ENCODE measurements at regions not wholly inside any gene's neighbourhood (a gene's known extent, or its start where the extent isn't known, plus 50 kb on each side); places are given as distances from the start of the nearest gene placed in this dataset.
A peak's percentile ranks its signal among the peaks of the same experiment; 100 is the strongest.
"Not testable (repeated sequence)": the region's sequence is repeated elsewhere in the genome, so short reads cannot be mapped to it uniquely, and the experiment has no call there.

DNA sequence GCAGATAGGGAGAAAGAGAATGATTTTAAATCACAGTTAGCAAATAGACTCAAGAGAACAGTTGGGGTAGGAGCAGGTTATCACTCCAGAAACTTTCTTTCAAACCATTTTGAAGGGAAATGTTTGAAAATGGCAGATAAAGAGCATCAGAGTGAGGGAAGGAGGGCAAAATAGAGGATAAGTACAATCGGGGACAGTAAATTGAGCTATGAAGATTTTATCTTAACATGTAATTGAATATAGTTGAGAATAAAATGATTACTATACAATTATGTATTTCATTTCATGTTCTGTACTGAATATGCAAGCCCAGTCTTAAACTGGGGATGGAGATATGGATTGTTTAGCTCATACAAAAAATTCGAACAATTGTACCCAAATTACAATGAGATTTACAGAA is 54.0 kb downstream of the MAP10 start:
- no peak for DNase-seq (ENCODE audit: low spot score)

- no peak for DNase-seq (ENCODE audit: low spot score)
Measured at GRCh38 chr1:232861107-232861506, 55.9 kb downstream of the MAP10 start.

- DNase-seq (ENCODE audit: low spot score), result no peak
Measured at GRCh38 chr1:232863544-232864275, 58.5 kb downstream of the MAP10 start.

DNA sequence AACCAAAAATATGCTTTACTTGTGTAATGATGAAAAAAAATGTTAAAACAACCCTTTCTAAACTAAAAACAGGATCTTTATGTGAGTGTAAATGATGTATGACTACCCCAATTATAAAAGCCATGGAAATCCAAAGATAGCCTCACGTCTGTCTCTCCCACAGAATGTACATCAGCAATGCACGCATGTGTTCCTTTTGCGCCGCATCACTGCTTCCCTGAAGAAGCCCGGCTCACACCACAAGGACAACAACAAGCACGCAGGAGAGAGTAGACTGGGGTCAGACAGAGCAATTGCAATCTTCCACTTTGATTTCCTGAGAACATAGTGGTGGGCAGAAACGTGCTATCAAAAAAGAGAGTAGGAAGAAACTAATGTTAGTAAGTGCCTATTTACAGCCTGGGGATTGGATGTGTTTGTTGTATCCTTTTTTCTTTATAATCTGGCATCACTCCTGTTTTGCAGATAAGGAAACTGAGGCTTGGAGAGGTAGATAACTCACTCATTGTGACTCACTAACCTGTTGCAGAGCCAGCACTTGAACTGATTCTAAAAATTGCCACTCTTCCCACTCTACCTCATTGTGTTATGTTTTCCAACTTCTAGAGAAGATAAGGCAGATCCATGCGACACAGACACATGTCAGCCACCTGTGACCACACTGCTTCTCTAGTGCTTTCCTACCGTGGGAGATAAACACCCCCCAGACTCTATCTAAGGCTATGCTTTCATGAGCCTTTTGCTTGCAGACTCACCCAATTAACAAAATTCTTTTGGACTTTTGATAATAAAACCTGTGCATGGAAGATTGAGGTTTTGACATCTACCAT is 60.1 kb downstream of the MAP10 start:
- no peak for DNase-seq (ENCODE audit: low spot score)

GRCh38 chr1:232868793-232869491 is 63.7 kb downstream of the MAP10 start:
- peak; percentile 72 for DNase-seq (ENCODE audit: low spot score)

DNA sequence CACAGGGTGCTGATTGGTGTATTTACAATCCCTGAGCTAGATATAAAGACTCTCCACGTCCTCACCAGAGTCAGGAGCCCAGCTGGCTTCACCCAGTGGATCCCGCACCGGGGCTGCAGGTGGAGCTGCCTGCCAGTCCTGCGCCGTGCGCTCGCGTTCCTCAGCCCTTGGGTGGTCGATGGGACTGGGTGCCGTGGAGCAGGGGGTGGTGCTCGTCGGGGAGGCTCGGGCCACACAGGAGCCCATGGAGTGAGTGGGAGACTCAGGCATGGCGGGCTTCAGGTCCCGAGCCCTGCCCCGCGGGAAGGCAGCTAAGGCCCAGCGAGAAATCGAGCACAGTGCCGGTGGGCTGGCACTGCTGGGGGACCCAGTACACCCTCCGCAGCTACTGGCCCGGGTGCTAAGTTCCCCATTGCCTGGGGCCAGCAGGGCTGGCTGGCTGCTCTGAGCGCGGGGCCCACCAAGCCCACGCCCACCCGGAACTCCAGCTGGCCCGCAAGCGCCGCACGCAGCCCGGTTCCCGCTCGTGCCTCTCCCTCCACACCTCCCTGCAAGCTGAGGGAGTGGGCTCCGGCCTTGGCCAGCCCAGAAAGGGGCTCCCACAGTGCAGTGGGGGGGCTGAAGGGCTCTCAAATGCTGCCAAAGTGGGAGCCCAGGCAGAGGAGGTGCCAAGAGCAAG is 66.2 kb downstream of the MAP10 start:
- not testable (repeated sequence) for DNase-seq (ENCODE audit: low spot score)

DNA sequence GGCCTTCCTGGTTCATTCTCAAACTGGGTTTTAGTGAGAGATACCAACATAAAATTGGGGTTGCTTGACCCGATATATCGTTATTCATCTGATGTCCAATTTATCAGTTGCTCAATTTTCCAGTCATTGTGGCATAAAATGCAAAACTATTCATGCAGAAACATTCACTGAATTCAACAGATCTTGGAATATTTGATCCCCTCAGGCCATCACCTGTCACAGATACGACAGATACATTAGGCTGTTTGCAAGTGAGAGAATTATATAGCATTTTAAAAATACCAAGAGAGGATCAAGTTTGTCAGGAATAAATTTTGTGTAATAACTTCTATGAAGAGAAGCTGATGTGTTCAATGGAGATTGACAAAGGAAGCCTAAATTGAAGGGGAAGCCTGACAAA is 67.1 kb downstream of the MAP10 start:
- DNase-seq (ENCODE audit: low spot score), result no peak

- DNase-seq (ENCODE audit: low spot score), result peak; percentile 72
Measured at GRCh38 chr1:232872738-232873137, 67.5 kb downstream of the MAP10 start.

- peak; percentile 27 for DNase-seq (ENCODE audit: low spot score)
Measured at GRCh38 chr1:232873412-232873811, 68.2 kb downstream of the MAP10 start.

- no peak for DNase-seq (ENCODE audit: low spot score)
Measured at GRCh38 chr1:232873931-232874330, 68.7 kb downstream of the MAP10 start.

DNA sequence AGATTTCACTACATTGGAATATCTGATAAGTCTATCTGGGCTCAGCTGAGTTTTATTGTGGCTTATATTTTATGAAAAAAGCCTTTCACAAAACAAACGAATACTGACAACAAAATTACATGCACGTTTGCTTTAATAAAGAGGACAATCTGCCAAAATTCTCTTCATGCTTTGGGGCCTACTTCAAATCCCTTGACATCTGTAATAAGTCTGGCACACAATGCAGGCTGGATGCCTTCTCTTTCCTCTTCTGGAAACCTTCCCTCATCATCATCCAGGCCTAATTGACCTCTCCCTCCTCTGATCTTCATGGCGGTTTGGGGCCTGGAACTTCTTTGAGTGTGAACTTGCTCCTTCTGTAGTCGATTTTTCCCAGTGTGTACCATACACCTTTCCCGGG is 70.3 kb downstream of the MAP10 start:
- peak; percentile 19 for DNase-seq (ENCODE audit: low spot score)

DNA sequence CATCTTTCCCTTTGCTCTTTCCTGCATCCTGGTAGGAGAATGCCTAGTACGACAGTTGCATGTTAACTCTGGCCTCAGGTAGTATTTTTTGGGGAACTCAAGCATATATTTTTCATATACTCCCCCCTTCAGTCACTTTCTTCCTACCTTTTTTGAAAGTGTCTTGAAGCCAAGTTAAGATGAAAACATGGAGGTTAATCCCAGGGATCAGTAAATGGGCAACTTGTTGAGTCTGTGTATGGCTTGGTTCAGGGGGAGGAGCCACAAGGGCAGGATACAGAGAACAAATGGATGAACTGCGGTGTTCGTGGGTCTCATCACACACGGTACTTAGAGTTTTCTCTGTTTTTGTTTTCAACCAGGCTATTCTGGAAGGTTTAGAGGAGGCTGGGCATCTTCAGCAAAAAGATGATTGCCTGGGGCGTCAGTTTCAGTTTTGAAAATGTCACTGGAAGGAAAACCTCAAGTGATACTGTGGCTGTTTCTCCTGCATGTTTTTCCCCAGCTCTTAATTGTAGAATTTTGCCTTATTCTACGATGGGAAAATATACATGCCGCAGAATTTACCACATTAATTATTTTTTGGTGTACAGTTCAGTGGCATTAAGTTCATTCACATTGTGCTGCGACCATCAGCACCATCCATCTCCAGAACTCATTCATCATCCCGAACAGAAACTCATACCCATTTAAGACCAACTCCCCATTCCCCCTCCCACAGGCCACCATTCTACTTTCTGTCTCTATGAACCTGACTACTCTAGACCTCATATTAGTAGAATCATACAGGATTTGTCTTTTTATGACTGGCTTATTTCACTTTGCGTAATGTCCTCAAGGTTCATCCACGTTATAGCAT is 71.5 kb downstream of the MAP10 start:
- no peak for DNase-seq (ENCODE audit: low spot score)

GRCh38 chr1:232877365-232878028 is 72.3 kb downstream of the MAP10 start:
- DNase-seq (ENCODE audit: low spot score), result no peak

GRCh38 chr1:232878086-232878485 is 72.3 kb upstream of the NTPCR start:
- DNase-seq (ENCODE audit: low spot score), result no peak

DNA sequence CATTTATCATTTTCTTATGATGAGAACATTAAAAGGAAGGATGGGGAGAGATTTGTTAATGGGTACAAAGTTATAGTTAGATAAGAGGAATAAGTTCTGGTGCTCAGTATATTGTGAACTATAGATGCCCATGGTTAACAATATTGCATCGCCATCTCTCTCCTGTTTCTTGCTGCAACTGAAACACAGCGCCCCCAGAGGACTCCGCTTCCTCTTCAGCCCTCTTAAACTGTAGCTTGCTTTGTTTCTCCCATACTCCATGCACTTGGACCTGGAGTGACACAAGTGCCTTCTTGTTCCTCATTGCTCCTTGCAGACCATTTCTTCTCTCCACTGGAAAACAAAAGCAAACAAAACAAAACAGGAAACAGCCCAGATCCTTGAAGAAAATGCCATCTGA is 70.1 kb upstream of the NTPCR start:
- DNase-seq (ENCODE audit: low spot score), result no peak

DNA sequence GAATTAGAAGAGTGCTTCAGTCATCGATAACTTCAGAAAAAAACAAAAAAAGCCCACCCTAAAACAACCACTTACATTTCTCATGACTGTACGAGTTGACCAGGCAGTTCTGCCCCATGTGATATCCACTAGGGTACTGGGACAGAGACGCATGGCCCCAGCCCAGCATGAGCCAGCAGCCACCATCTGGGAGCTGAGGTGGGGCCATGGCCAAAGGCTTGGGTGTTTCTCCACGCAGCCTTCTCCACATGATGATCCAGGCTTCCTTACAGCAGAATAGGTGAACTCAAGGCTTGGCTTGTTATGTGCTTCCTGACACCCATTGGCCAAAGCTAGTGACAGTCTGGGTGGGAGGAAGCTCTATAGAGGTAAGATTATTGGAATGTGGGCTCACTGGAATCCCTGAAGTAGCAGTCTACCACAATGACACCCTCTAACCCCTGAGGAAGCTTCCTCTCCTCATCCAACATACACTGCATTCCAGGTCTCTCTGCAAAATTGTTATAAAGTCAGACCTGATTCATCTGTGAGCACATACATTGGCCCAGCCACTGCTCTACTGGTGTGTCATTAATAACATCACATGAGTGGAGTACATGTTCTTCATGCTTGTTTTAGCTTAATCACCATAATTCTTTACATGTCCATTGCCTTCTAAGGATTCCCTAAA is 66.3 kb upstream of the NTPCR start:
- DNase-seq (ENCODE audit: low spot score), result no peak

GRCh38 chr1:232886271-232886670 is 64.1 kb upstream of the NTPCR start:
- DNase-seq (ENCODE audit: low spot score), result no peak

- no peak for DNase-seq (ENCODE audit: low spot score)
Measured at GRCh38 chr1:232890340-232890943, 60.0 kb upstream of the NTPCR start.

GRCh38 chr1:232891071-232891470 is 59.3 kb upstream of the NTPCR start:
- DNase-seq (ENCODE audit: low spot score), result no peak
